HFFc6 (cell line): ENCODE measurements at regions not wholly inside any gene's neighbourhood (a gene's known extent, or its start where the extent isn't known, plus 50 kb on each side); places are given as distances from the start of the nearest gene placed in this dataset.

ENCODE experiments used
- DNase-seq: peaks from one replicate; pipeline ENCODE4 v3.0.0-alpha.2; 2018
- H3K27ac Mint-ChIP-seq: 2 replicates; pipeline ENCODE4 v1.8.0; 2020; ENCODE audit warnings: mild to moderate bottlenecking, mixed read lengths
- H3K27me3 Mint-ChIP-seq: 2 replicates; pipeline ENCODE4 v1.8.0; 2021; ENCODE audit warnings: mild to moderate bottlenecking, moderate library complexity, mixed read lengths; ENCODE audit not compliant: insufficient read depth
- H3K36me3 Mint-ChIP-seq: 2 replicates; pipeline ENCODE4 v1.8.0; 2021; ENCODE audit warnings: low read depth, mixed read lengths
- H3K4me1 Mint-ChIP-seq: 2 replicates; pipeline ENCODE4 v1.8.0; 2020; ENCODE audit warnings: low read depth, mixed read lengths
- H3K4me3 Mint-ChIP-seq: 2 replicates; pipeline ENCODE4 v1.8.0; 2020; ENCODE audit warnings: mild to moderate bottlenecking, moderate library complexity, mixed read lengths
- H3K9me3 Mint-ChIP-seq: 2 replicates; pipeline ENCODE4 v1.8.0; 2020; ENCODE audit warnings: mild to moderate bottlenecking, mixed read lengths
- CTCF ChIP-seq: fragments of 200-600 bp; sonication (generic); IDR thresholded peaks from 2 replicates; pipeline ENCODE4 v1.5.0; 2021; ENCODE audit warnings: antibody characterized with exemption, mild to moderate bottlenecking

DNA sequence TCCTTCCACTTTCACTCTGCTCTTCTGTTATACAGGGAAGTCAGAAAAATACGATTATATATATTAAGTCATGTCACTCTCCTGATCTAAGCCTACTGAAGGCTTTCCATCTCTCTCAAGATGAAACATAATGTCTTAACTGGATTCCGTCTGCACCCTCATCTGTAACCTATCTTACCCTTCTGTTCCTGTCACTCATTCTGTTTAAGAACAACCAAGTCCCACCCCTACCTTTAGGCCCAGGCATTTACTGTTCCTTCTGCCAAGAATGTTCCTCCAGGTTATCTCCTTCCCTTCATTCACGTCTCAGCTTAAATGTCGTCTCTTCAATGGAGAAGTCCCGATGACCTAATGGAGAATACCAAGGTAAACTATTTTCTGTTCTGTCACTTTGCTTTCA is 1802.4 kb downstream of the MRPL39 start:
- no peak for TF ChIP-seq CTCF
- H3K4me3 Mint-ChIP-seq = no peak overlapping the region

GRCh38 chr21:23801292-23801691 is 1806.0 kb downstream of the MRPL39 start:
- TF ChIP-seq CTCF = no peak
- H3K27me3 Mint-ChIP-seq = no peaks in the 10 kb centered on the region; the same call in 1 of the 2 replicates
- H3K9me3 Mint-ChIP-seq = peaks cover 42% of the 10 kb centered on the region
- no peaks in the 10 kb centered on the region for H3K4me1 Mint-ChIP-seq
- peaks cover 3% of the 10 kb centered on the region; the same call in 1 of the 2 replicates for H3K36me3 Mint-ChIP-seq
- H3K27ac Mint-ChIP-seq = no peak overlapping the region
- no peak for DNase-seq
- H3K4me3 Mint-ChIP-seq = no peak overlapping the region

More for the DNA sequence above, 1802.4 kb downstream of the MRPL39 start:
- Mint-ChIP-seq H3K27ac (no peak overlapping the region), H3K27me3 (no peaks in the 10 kb centered on the region; the same call in 1 of the 2 replicates), H3K9me3 (peaks cover 65% of the 10 kb centered on the region), H3K36me3 (peaks cover 9% of the 10 kb centered on the region; the same call in 1 of the 2 replicates), H3K4me1 (no peaks in the 10 kb centered on the region)
- no peak for DNase-seq

- Mint-ChIP-seq H3K9me3 (peaks cover 25% of the 10 kb centered on the region), H3K27ac (no peak overlapping the region), H3K4me3 (no peak overlapping the region), H3K36me3 (no peaks in the 10 kb centered on the region), H3K4me1 (no peaks in the 10 kb centered on the region), H3K27me3 (no peaks in the 10 kb centered on the region; the same call in 1 of the 2 replicates)
- TF ChIP-seq CTCF = no peak
- no peak for DNase-seq
Measured at GRCh38 chr21:23799376-23799775, 1807.9 kb downstream of the MRPL39 start.

GRCh38 chr21:23792300-23792699 is 1815.0 kb downstream of the MRPL39 start:
- Mint-ChIP-seq H3K4me3 (no peak overlapping the region), H3K9me3 (peaks cover 31% of the 10 kb centered on the region), H3K4me1 (no peaks in the 10 kb centered on the region), H3K36me3 (no peaks in the 10 kb centered on the region), H3K27me3 (no peaks in the 10 kb centered on the region), H3K27ac (no peak overlapping the region)
- TF ChIP-seq CTCF = no peak
- no peak for DNase-seq

- H3K4me1 Mint-ChIP-seq = no peaks in the 10 kb centered on the region
- no peaks in the 10 kb centered on the region for H3K36me3 Mint-ChIP-seq
- H3K4me3 Mint-ChIP-seq = no peak overlapping the region
- H3K27me3 Mint-ChIP-seq = no peaks in the 10 kb centered on the region
- H3K9me3 Mint-ChIP-seq = peaks cover 31% of the 10 kb centered on the region
- H3K27ac Mint-ChIP-seq = no peak overlapping the region
- TF ChIP-seq CTCF = no peak
- no peak for DNase-seq
Measured at GRCh38 chr21:23789864-23790263, 1817.4 kb downstream of the MRPL39 start.

DNA sequence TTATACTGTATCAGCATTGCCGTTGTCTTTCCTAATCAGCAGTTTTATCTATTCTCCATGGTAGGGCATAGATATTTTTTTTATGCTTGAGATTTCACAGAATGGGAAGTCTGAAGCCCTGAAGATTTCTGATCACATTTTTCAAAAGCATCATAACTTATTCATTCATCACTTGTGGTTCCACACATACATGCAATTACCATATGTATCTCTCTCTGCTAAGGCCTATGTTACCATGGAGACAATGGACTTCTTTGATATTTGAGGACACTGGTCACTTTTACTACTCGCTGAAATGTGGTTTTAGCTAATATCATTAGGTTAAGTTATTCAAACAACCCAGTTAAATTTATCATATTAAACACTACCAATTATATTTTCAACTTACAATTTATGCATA is 1827.0 kb downstream of the MRPL39 start:
- Mint-ChIP-seq H3K27me3 (no peaks in the 10 kb centered on the region; the same call in 1 of the 2 replicates), H3K4me3 (no peak overlapping the region), H3K4me1 (no peaks in the 10 kb centered on the region), H3K27ac (no peak overlapping the region), H3K36me3 (no peaks in the 10 kb centered on the region), H3K9me3 (peaks cover 9% of the 10 kb centered on the region)
- no peak for DNase-seq
- no peak for TF ChIP-seq CTCF
